Skin epidermis (tissue), 12 donors: ENCODE measurements at regions not wholly inside any gene's neighbourhood (a gene's known extent, or its start where the extent isn't known, plus 50 kb on each side); places are given as distances from the start of the nearest gene placed in this dataset.
A peak's percentile ranks its signal among the peaks of the same experiment; 100 is the strongest.

Experiments
- H3K27ac ChIP-seq, 21 experiments: fragments of 200-600 bp; sonication (generic) in 11 of 21; one replicate each; pipeline ENCODE4 v1.5.0; 2020; ENCODE audit warnings: mild to moderate bottlenecking in 3 of 21, inconsistent platforms in 2 of 21, moderate library complexity in 2 of 21
- H3K4me3 ChIP-seq, 7 experiments: fragments of 200-600 bp; sonication (generic) in 2 of 7; one replicate each; pipeline ENCODE4 v1.5.0; 2020; ENCODE audit warnings: inconsistent platforms in 2 of 7, mild to moderate bottlenecking in 2 of 7, moderate library complexity in 1 of 7

DNA sequence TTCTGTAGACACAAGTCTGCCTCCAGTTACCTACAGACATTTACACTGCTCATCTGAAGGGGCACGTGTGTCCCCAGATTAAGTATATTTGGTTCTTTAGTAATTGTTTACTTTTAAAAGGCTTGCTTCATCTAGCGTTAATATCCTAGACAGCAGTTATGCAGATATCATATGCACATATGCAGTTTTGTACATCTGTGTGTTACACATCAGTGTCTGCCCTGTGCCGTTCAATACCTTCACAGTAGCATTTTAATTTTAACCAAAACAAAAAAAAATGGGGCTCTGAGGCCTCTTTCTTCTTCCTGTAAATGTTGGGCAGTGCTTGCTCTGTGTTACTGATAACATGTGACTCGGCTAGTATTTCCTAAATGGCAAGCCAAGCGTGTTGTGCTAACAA lies 331.4 kb upstream of the MGMT start:
- Histone ChIP-seq H3K27ac (peak overlapping the region in 1 of 21 experiments; percentile 53), H3K4me3 (no peak overlapping the region)

DNA sequence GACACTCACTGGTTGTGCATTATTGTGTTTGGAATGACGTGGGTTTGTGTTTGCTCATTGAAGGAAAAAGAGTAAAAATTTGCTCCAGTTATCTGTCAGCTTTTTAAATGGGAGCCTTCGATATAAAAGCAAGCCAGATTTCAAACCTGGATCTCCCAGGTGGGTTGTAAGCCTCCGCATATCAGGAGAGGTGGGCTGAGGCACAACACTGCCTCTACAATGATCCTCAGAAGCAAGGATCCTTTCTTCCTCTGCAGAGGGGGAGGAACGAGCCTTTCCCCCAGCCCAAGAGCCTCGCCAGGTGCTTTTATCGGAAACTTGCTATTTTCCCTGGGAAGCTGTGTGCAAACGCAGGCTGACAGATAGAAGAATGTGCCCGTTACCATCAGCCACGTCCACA lies 331.0 kb upstream of the MGMT start:
- Histone ChIP-seq H3K27ac (no peak overlapping the region), H3K4me3 (no peak overlapping the region)

DNA sequence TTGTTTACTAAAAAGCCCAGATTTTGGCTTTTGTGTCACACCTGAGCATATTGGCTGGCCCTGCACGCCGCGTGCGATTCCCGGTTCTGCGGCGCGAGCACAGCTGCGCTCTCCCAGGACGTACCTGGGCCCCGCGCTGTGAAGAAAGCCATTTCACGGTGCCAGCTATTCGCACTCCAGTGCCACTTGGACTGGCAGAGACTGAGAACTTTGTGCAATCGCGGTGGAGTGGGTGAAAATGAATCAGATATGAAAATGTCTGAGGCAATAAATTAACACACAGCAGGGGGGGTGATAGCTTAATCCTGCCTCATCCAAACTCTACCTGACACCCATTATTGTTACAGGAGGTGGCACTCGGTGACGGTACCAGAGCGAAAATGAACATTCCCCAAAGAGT lies 330.1 kb upstream of the MGMT start:
- Histone ChIP-seq H3K27ac (no peak overlapping the region), H3K4me3 (no peak overlapping the region)

DNA sequence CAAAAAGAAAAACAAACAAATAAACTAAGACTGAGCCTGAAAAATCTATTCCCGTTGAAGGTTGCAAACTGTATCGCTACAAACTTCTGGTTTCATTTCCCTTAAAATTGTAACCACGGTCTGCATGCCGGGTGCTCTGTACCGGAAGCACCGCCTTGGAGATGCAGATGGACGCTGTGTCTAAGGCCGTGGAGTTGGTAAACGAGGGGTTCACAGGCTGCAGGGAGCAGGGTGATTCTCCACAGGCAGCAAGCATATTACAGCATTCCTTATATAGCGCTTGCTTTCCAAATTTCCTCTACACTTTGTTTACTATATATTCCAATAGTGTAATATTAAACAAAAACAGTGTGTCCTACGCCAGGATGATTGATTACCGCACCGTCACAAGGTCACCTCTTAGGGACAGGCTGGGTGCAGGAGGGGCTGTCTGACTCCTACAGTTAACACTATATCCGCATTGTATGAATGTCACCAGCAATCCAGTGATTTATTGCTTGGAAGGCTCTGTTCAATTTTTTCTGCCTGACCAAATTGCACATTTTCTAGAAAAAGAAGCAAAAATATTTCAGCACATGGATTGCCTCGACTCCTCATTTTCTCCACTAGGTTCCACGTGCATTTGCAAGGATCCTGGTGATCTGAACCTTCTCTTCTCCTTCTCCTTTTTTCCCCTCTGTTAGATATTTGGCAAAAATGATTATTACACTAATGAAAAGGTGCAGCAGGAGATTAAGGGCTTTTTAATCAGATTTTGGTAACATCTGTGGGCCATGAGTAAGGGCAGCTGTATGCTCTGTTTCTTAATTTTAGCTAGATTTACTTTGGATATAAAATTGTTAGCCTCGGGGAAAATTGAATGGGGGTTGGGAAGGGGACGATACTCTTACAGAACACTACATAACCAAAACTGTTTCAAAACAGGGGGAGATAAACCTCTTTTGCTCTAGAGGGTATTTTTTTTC lies 325.8 kb upstream of the MGMT start:
- no peak overlapping the region for H3K4me3 ChIP-seq
- no peak overlapping the region for H3K27ac ChIP-seq

DNA sequence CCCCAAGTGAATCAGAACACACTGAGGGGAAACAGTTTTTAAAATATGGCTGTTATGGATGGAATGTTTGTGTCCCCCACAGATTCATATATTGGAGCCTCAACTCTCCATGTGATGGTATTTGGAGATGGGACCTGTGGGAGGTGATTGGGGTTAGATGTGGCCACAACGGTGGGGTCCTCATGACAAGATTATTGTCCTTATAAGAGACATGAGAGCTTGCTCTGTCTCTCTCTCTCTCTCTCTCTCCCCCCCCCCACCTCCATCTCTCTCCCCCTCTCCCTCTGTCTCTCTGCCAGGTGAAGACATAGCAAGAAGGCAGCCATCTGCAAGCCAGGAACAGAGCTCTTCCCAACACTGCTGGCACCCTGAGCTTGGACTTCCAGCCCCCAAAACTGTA lies 315.8 kb upstream of the MGMT start:
- Histone ChIP-seq H3K4me3 (no peak overlapping the region), H3K27ac (no peak overlapping the region)

DNA sequence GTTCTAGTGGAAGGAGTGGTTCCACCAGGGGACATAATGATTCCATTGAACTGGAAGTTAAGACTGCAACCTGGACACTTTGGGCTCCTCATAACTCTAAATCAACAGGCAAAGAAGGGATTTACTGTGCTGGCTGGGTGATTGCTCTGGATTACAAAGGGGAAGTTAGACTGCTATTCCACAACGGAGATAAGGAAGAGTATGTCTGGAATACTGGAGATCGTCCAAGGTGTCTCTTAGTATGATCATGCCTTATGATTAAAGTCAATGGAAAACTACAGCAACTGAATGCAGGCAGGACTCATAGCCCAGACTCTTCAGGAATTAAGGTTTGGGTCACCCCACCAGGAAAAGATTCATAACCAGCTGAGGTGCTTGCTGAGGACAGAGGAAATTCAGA lies 310.6 kb upstream of the MGMT start:
- Histone ChIP-seq H3K27ac (no peak overlapping the region), H3K4me3 (no peak overlapping the region)

DNA sequence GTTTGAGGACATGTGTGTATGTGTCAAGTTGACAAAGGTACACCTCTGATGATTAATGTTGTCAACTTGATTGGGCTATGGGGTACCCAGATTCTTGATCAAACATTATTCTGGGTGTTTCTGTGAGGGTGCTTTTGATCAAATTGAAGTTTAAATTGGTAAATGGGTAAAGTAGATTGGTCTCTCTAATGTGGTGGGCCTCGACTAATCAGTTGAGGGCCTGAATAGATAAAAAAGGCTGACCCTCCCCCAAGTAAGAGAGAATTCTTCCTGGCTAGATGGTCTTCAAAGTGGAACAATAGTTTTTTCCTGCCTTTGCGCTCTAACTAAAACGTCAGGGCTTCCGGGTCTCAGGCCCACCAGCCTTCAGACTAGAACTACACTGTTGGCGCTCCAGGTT lies 309.9 kb upstream of the MGMT start:
- Histone ChIP-seq H3K4me3 (no peak overlapping the region), H3K27ac (no peak overlapping the region)

DNA sequence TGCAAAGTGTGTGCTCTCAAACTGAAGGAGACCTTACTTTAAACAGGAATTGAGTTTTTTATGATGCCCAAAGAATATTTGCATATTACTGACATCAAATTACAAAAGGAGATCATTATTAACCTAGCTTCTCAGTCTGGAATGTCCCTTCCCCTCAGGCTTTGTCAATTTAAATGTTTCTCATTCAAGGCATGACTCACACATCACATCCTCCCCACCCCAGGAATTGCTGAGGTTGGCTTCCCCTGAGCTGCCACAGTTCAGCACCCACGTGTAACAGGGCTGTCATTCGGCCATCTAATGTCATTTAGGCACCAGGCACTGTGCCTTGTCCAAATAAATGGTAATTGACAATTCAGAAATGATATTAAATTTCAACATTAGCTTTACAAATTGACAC lies 305.9 kb upstream of the MGMT start:
- Histone ChIP-seq H3K27ac (no peak overlapping the region), H3K4me3 (no peak overlapping the region)

DNA sequence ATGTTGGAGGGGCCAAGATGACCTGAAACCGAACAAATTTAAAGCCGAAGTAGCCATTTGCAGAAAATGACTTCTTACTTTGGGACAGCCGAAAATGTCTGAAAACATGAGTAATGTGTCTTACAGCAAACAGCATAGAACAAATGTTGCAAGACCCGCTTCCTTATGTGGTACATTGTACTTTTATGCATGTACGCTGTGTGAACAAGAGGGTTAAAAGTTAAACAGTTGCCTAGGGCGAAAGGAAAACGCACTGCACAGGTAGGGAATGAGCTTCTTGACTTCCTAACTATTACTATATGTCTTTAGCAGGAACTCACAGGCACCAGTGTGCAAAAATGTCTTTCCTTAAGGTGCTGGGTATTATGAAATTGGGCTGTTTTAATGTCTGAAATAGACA lies 303.5 kb upstream of the MGMT start:
- Histone ChIP-seq H3K4me3 (no peak overlapping the region), H3K27ac (no peak overlapping the region)

DNA sequence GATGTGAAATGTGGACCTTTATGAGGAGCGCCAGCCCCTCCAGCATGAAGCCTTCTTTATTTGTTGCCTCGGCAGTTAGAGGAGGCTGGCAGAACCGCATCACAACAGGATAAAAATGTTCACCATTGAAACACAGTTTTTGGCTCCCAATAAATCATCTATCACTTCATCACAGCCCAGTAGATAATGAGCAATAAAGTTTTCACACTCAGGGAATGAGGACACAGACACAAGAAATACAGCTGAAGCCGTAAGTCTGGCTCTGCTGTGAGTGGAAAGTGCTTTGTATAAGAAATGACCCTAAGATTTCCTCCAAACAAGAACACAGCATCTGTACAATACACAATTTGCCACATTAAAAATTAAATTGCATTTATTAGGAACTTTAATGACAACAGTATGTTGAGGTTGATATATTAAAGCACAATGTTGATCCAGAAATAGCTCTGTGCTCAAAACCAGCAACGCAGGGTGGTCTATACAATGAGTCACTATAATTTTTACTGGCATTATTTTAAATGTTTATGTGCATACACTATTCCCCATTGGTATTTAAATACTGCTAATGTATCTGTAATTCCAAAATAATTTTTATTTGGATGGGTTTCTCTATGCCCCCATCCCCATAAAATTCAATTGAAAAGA lies 301.8 kb upstream of the MGMT start:
- Histone ChIP-seq H3K4me3 (no peak overlapping the region), H3K27ac (no peak overlapping the region)

DNA sequence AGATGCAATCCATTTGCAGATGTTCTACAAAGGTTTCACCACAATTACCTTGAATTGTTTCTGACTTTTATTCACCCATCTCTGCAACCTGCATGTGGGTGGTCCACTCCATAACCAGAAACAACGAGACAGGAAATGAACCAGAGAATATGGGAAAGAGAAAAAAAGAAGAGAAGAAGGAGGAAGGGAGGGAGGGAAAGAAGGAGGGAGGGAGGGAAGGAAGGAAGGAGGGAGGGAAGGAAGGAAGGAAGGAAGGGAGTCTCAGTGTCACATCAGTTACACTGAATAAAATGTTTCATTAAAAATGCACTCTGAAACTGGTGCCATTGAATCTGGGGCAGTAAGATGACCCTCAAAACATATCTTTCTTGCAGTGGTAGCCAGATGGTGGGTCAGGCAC lies 301.3 kb upstream of the MGMT start:
- H3K27ac ChIP-seq: no peak overlapping the region
- H3K4me3 ChIP-seq: no peak overlapping the region

DNA sequence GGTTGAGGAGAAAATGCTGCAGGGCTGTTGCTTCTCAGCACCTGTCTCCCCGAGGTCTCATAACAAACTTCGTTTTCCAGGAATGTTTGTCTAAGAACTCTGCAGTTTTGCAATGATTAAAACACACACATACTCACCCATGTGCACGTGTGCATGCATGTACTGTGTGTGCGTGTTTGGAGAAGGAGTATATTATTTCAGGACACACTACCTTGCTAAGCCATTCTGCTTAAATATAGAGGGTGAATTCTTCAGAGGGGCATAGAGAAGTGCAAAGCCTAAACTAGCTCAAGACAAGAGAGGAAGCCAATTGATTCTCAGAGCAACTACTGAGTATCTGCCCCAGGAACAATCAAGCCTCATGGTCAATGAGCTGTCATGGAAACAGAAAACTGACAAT lies 298.4 kb upstream of the MGMT start:
- Histone ChIP-seq H3K27ac (no peak overlapping the region), H3K4me3 (no peak overlapping the region)

DNA sequence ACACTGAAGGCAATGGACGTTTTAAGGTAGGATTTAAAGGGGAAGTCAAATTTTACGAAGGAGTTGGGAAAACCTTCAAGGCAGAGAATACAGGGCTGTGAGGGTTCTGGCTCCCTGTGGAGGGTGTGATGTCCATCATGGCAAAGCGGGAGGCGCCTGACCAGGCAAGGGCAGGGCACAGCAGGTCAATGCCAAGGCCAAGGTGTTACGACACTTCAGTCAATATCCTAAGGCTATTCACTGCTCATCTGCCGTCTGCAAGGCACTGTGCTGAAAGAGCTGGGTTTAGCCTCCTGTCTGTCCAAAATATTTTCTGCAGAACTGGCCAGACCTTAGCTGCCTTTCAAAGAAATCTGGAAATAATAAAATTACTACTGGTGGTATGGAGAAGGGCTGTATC lies 297.9 kb upstream of the MGMT start:
- H3K4me3 ChIP-seq: no peak overlapping the region
- H3K27ac ChIP-seq: no peak overlapping the region

DNA sequence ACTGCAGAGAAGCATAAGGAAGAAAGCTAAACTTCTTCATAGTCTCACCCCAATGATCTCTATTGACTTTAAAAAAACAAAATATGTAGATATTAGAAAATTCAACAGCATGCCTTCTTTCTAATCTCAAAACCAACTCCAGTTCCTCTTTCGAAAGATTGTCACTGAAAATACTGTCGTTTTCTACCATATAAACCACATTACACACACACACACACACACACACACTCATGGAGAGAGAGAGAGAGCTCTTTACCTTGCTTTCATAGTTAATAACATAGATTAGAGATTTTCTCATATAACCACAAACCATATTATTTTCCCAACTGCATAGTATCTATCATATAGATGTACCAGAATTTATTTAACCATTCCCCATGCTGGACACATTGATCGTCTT lies 296.2 kb upstream of the MGMT start:
- no peak overlapping the region for H3K27ac ChIP-seq

DNA sequence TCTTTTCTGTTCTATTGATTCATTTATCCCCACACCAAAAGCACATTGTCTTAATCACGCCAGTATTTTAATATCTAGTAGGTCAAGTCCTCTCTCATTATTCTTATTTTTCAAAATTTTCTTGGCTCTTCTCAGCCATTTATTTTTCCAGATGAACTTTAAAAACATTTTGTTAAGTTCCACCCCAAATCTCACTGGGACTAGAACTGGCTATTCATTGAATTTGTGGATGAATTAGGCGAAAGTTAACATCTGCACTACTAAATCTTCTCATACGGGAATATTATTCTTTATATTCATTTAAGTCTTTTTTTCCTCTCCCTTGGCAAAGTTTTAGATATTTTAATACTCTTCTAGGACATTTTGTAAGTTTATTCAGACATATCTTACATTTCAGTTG lies 295.2 kb upstream of the MGMT start:
- H3K27ac ChIP-seq: no peak overlapping the region

More for the DNA sequence above, 296.2 kb upstream of the MGMT start:
- no peak overlapping the region for H3K4me3 ChIP-seq

DNA sequence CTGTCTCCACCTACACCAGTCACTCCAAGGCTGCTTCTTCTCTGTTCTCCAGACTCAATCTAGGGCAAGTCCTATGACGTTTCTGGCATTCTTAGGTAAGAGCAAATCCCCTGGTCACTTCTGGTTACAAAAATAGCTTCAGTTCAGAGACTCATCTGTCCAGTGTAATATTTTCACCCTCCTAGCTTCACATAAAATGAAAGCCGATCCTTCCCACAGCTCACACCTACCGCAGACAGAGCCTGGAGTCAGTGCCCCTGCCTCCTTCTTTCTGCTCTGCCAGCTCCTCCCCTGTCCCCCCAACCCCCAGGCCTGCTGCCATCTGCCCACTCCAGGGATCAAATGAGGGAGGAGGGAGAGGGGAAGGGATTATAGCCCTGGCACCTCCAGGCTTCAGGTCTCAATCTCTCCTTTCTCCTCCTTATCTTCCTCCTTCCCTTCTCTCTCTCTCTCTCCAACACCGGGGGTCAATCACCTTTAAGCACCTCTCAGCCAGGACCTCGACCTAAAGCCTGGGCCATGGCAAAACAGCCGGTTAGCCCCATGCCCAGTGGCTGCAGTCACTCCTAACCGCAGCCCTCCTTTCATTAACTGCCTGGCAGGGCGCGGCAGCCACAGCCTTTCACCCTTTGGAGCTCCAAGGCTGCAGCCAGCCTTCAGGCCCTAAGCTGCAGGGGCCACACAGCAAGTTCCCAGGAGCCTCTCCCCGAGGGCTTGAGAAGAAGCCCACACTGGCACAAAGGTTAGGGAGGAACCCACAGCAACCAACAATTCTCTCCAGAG lies 292.6 kb upstream of the MGMT start:
- Histone ChIP-seq H3K27ac (no peak overlapping the region), H3K4me3 (no peak overlapping the region)

More for the DNA sequence above, 295.2 kb upstream of the MGMT start:
- H3K4me3 ChIP-seq: no peak overlapping the region

DNA sequence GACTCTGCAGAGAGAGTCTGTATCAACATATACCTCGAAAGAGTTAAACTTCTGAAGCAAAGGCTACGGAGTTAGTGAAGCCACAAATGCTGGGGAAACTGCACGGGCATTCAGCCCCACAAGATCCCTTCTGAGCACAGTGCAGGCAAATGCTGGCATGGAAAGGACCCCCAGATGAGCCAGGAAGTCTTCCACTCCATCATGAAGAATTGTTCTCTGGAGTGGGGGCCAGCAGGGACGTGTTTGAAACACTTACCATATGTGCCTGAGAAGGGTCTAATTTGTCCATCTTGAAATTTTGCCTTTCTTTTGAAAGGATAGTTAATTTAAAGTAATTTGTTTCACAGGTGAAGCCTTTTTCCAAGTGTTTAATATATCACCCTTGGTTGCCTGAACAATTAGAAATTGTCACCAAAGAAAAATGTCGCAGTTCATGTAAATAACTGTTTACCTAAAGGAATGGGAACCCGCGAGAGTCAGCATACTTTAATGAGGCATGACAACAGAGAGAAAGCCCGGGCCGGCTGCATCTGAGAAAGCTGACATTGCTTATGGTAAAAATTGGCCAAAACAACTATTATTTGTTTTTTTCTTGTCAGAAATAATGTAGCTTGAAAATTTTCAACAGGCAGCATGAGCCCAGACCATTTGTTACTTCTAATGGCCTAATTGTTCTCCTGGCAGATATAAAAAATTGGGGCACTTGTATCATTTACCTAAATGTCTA lies 287.6 kb upstream of the MGMT start:
- no peak overlapping the region for H3K27ac ChIP-seq
- H3K4me3 ChIP-seq: no peak overlapping the region

DNA sequence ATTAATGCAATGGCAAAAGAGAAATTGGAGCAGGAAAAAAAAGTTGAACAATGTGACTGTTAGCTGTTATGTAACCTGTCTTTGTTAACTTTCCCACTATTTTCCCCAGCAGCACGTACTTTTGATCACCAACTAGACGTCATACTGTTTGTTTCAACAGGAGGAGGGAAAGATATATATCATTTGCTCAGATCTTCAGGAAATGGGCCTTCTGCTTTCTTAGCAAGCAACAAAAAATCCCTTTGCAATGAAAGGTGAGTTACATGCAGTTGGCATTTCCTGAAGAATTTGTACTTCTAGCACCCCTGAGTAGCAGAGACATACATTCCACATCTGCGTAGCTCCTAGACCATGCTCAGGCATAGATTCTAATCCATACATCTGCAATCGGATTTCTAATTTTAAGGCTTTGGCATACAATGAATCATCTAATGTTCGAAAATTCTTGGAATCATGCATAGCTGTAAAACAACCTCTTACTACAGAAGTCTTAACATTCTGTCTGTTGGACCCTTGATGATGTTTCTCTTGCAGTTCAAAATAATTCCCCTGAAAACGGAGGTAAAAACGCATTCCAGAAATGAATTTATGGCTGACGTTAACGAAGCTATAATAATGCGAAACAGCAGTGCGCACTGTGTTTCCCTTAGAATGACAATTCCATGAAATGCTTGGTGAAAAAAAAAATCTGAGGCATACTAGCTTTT lies 286.9 kb upstream of the MGMT start:
- Histone ChIP-seq H3K27ac (no peak overlapping the region), H3K4me3 (no peak overlapping the region)

DNA sequence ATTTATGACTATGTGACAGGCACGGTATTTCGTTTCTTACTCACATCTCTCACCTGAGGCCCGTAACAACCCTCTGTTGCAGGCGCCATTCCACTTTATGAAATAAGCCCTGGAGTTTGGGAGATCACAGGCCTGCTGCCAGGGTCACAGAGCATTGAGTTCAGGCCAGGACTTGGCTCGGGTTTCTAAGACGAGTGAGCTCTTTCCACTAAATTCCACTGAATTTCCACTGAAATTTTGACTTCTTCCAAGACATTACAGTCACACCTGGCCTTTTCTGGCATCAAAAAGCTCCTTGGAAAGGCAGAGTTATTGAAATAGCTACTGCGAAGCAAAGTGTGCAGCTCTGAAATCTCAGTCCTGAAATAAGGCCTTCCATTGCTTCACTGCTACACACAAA lies 282.8 kb upstream of the MGMT start:
- Histone ChIP-seq H3K4me3 (no peak overlapping the region), H3K27ac (no peak overlapping the region)
